WERI-Rb-1 (cell line): ENCODE measurements at regions not wholly inside any gene's neighbourhood (a gene's known extent, or its start where the extent isn't known, plus 50 kb on each side); places are given as distances from the start of the nearest gene placed in this dataset.
A peak's percentile ranks its signal among the peaks of the same experiment; 100 is the strongest.
"Not testable (repeated sequence)": the region's sequence is repeated elsewhere in the genome, so short reads cannot be mapped to it uniquely, and the experiment has no call there.

Experiments used
- DNase-seq: peaks from one replicate; pipeline ENCODE4 v3.0.0-alpha.2; 2020
- H3K27ac ChIP-seq: fragments of 250-450 bp; sonication (Bioruptor Pico); 2 replicates; pipeline ENCODE4 v1.5.1; 2020; ENCODE audit warnings: mild to moderate bottlenecking, moderate library complexity
- H3K27me3 ChIP-seq: fragments of 250-450 bp; sonication (Bioruptor Pico); 2 replicates; pipeline ENCODE4 v1.5.1; 2021; ENCODE audit warnings: mild to moderate bottlenecking, low read depth, moderate library complexity; ENCODE audit not compliant: insufficient read depth, severe bottlenecking
- H3K36me3 ChIP-seq: fragments of 250-450 bp; sonication (Bioruptor Pico); 2 replicates; pipeline ENCODE4 v1.5.1; 2020; ENCODE audit warnings: mild to moderate bottlenecking, moderate library complexity
- H3K4me3 ChIP-seq: 2 replicates; pipeline ENCODE4 v1.5.1; 2011; ENCODE audit warnings: low read depth, mild to moderate bottlenecking, control low read depth, low read length
- H3K9me3 ChIP-seq: fragments of 250-450 bp; sonication (Bioruptor Pico); 2 replicates; pipeline ENCODE4 v1.5.1; 2021; ENCODE audit warnings: mild to moderate bottlenecking, moderate library complexity; ENCODE audit not compliant: severe bottlenecking
- CTCF ChIP-seq: IDR thresholded peaks from 2 replicates; pipeline ENCODE4 v1.5.1; 2011; ENCODE audit warnings: low read depth, mild to moderate bottlenecking, control low read depth, inconsistent platforms, low read length

DNA sequence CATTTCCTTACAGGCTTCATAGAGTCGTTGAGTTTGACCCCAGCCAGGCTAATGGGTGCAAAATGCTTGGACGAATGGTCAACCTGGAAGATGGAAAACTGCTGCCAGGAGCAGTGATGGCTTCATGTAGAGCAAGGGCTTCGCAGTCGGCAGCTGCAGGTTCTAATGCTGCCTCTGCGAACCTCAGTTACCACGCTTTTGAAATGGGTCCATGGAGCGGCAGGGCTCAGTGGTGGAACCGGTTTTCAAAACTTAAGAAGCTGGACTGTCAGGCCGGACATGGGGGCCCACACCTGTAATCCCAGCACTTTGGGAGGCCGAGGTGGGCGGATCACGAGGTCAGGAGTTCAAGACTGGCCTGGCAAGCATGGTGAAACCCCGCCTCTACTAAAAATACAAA lies 55.9 kb upstream of the PRR5 start:
- H3K27ac ChIP-seq = 0 out of 2 replicates have a peak overlapping the region, but pooled peaks have one; percentile 33
- H3K27me3 ChIP-seq = no peaks in the 10 kb centered on the region
- no peak for DNase-seq
- no peaks in the 10 kb centered on the region for H3K9me3 ChIP-seq
- no peak for TF ChIP-seq CTCF
- no peaks in the 10 kb centered on the region for H3K36me3 ChIP-seq
- no peak overlapping the region for H3K4me3 ChIP-seq

GRCh38 chr22:44645531-44645930 lies 56.5 kb upstream of the PRR5 start:
- no peak overlapping the region for H3K4me3 ChIP-seq
- H3K9me3 ChIP-seq = no peaks in the 10 kb centered on the region
- no peaks in the 10 kb centered on the region for H3K27me3 ChIP-seq
- H3K27ac ChIP-seq = no peak overlapping the region
- no peak for TF ChIP-seq CTCF
- no peak for DNase-seq
- no peaks in the 10 kb centered on the region for H3K36me3 ChIP-seq

- Histone ChIP-seq H3K4me3 (no peak overlapping the region), H3K36me3 (no peaks in the 10 kb centered on the region), H3K27me3 (no peaks in the 10 kb centered on the region), H3K9me3 (no peaks in the 10 kb centered on the region), H3K27ac (no peak overlapping the region)
- no peak for TF ChIP-seq CTCF
- no peak for DNase-seq
Measured at GRCh38 chr22:44645083-44645482, 56.9 kb upstream of the PRR5 start.

GRCh38 chr22:44643526-44644101 lies 58.4 kb upstream of the PRR5 start:
- not testable (repeated sequence) for H3K27ac ChIP-seq, H3K27me3 ChIP-seq, H3K4me3 ChIP-seq, H3K9me3 ChIP-seq, H3K36me3 ChIP-seq, DNase-seq

DNA sequence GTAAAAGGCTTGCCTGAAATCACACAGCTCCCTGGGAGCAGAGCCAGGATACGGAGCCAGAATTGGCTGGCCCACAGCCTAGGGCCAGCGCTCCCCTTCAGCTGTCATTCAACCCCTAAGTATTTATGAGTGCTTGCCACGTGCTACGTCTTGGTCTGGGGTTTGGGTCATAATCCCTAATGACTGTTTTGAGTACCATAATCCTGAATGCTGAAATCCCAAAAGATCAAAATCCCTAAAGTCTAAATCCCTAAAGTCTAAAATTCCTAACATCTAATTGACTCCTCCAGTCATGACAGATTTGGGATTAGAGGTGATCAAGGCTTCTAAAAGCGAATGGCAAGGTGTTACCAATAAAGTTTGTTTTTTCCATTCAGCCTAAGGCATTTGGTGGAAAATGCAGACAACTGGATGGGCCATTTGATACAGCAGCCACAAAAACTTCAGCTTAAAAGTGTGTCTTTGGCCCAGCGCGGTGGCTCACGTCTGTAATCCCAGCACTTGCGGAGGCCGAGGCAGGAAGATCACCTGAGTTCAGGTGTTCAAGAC lies 59.8 kb upstream of the PRR5 start:
- H3K27me3 ChIP-seq = no peaks in the 10 kb centered on the region
- TF ChIP-seq CTCF = no peak

GRCh38 chr22:44640618-44641155 lies 61.3 kb upstream of the PRR5 start:
- no peaks in the 10 kb centered on the region for H3K27me3 ChIP-seq
- no peak overlapping the region for H3K4me3 ChIP-seq
- H3K27ac ChIP-seq = no peak overlapping the region
- no peak for DNase-seq
- no peaks in the 10 kb centered on the region for H3K36me3 ChIP-seq
- no peak for TF ChIP-seq CTCF
- H3K9me3 ChIP-seq = no peaks in the 10 kb centered on the region

More for the DNA sequence above, 59.8 kb upstream of the PRR5 start:
- H3K4me3 ChIP-seq = no peak overlapping the region
- no peak overlapping the region for H3K27ac ChIP-seq
- no peak for DNase-seq
- no peaks in the 10 kb centered on the region for H3K36me3 ChIP-seq
- H3K9me3 ChIP-seq = no peaks in the 10 kb centered on the region
